IMR-90 (cell line): ENCODE measurements at regions not wholly inside any gene's neighbourhood (a gene's known extent, or its start where the extent isn't known, plus 50 kb on each side); places are given as distances from the start of the nearest gene placed in this dataset.
"Not testable (repeated sequence)": the region's sequence is repeated elsewhere in the genome, so short reads cannot be mapped to it uniquely, and the experiment has no call there.

Source experiments
- ATAC-seq: fragments of 200-7000 bp; cut with Tn5 transposase; 2 replicates; pipeline ENCODE4 v1.9.1; 2020; ENCODE audit warnings: low read depth, mild to moderate bottlenecking, moderate library complexity
- BruUV-seq: library from RNA; stranded (reverse); fragments of 400-500 nt; replicated peaks from 2 replicates; lab custom pipeline; 2021; lab: Mats Ljungman, UMichigan
- CTCF ChIA-PET: fragments of 300-600 bp; formaldehyde crosslinking; extraction: SDS; loops from one replicate; lab custom pipeline; 2021; ENCODE audit warnings: antibody characterized with exemption; lab: Yijun Ruan, JAX
- POLR2A ChIA-PET: fragments of 300-600 bp; sonication (Branson Sonifier 250); formaldehyde crosslinking; loops from one replicate; lab custom pipeline; 2022; ENCODE audit warnings: antibody characterized with exemption; ENCODE audit not compliant: unreplicated experiment; lab: Charles Lee
- DNase-seq: peaks from one replicate; pipeline ENCODE4 v3.0.0; 2013
- H2AFZ ChIP-seq: replicated peaks from 2 replicates; pipeline ENCODE3; 2013; ENCODE audit warnings: low read length, mild to moderate bottlenecking; ENCODE audit not compliant: poor library complexity
- H2AK5ac ChIP-seq: 2 replicates; pipeline ENCODE4 v1.6.1; 2013; ENCODE audit warnings: low read depth, low read length, inconsistent platforms
- H2AK9ac ChIP-seq: replicated peaks from 2 replicates; pipeline ENCODE3; 2013; ENCODE audit warnings: mild to moderate bottlenecking, low read depth, low read length, moderate library complexity; ENCODE audit not compliant: poor library complexity
- H2BK120ac ChIP-seq: 2 replicates; pipeline ENCODE4 v1.6.1; 2013; ENCODE audit warnings: low read depth, low read length, inconsistent platforms
- H2BK15ac ChIP-seq: 3 replicates; pipeline ENCODE4 v1.6.1; 2013; ENCODE audit warnings: low read depth, low read length, inconsistent platforms
- H2BK20ac ChIP-seq: 2 replicates; pipeline ENCODE4 v1.6.1; 2013; ENCODE audit warnings: low read depth, mild to moderate bottlenecking, inconsistent platforms, low read length, moderate library complexity
- H2BK5ac ChIP-seq: 2 replicates; pipeline ENCODE4 v1.6.1; 2013; ENCODE audit warnings: mild to moderate bottlenecking, low read depth, low read length, inconsistent platforms; ENCODE audit not compliant: poor library complexity, severe bottlenecking
- H3K14ac ChIP-seq: replicated peaks from 2 replicates; pipeline ENCODE4 v1.6.1; 2013; ENCODE audit warnings: low read depth, low read length, inconsistent platforms
- H3K18ac ChIP-seq: 2 replicates; pipeline ENCODE4 v1.6.1; 2013; ENCODE audit warnings: low read depth, low read length, control low read depth
- H3K23ac ChIP-seq: 2 replicates; pipeline ENCODE4 v1.6.1; 2013; ENCODE audit warnings: low read depth, low read length, inconsistent platforms
- H3K27ac ChIP-seq: 2 replicates; pipeline ENCODE4 v1.5.1; 2013; ENCODE audit warnings: mild to moderate bottlenecking, control low read depth, low read length; ENCODE audit not compliant: insufficient read depth
- H3K27me3 ChIP-seq: 2 replicates; pipeline ENCODE4 v1.6.1; 2013; ENCODE audit warnings: low read length; ENCODE audit not compliant: control insufficient read depth, insufficient read depth
- H3K36me3 ChIP-seq: 2 replicates; pipeline ENCODE4 v1.6.1; 2013; ENCODE audit warnings: low read length, mixed read lengths; ENCODE audit not compliant: control insufficient read depth, insufficient read depth
- H3K4ac ChIP-seq: 2 replicates; pipeline ENCODE4 v1.6.1; 2013; ENCODE audit warnings: low read depth, low read length, inconsistent platforms
- H3K4me1 ChIP-seq: 2 replicates; pipeline ENCODE4 v1.6.1; 2013; ENCODE audit warnings: low read length, mixed read lengths; ENCODE audit not compliant: control insufficient read depth, insufficient read depth
- H3K4me2 ChIP-seq: 2 replicates; pipeline ENCODE4 v1.6.1; 2013; ENCODE audit warnings: low read depth, mild to moderate bottlenecking, control low read depth, low read length, moderate library complexity
- H3K4me3 ChIP-seq: 2 replicates; pipeline ENCODE4 v1.5.1; 2013; ENCODE audit warnings: low read depth, mild to moderate bottlenecking, control low read depth, low read length, moderate library complexity; ENCODE audit not compliant: insufficient read depth
- H3K56ac ChIP-seq: 2 replicates; pipeline ENCODE4 v1.6.1; 2013; ENCODE audit warnings: low read length, inconsistent platforms; ENCODE audit not compliant: insufficient read depth; ENCODE audit errors: extremely low read depth
- H3K79me1 ChIP-seq, 2 experiments: 2 replicates each; pipeline ENCODE4 v1.6.1; 2013; ENCODE audit warnings: low read length in 2 of 2, inconsistent platforms in 1 of 2, low read depth in 1 of 2
- H3K9ac ChIP-seq: 2 replicates; pipeline ENCODE4 v1.6.1; 2013; ENCODE audit warnings: low read depth, low read length, control low read depth
- H3K9me1 ChIP-seq: 2 replicates; pipeline ENCODE4 v1.6.1; 2013; ENCODE audit warnings: low read length, inconsistent platforms; ENCODE audit not compliant: insufficient read depth
- H3K9me3 ChIP-seq: 2 replicates; pipeline ENCODE4 v1.6.1; 2013; ENCODE audit warnings: low read length; ENCODE audit not compliant: control insufficient read depth, insufficient read depth
- H4K20me1 ChIP-seq: 2 replicates; pipeline ENCODE4 v1.6.1; 2013; ENCODE audit warnings: low read length, inconsistent platforms; ENCODE audit not compliant: insufficient read depth
- H4K5ac ChIP-seq: 2 replicates; pipeline ENCODE4 v1.6.1; 2013; ENCODE audit warnings: mild to moderate bottlenecking, low read depth, low read length, control low read depth
- H4K8ac ChIP-seq, 2 experiments: 2 replicates each; pipeline ENCODE4 v1.6.1; 2013; ENCODE audit warnings: low read depth in 2 of 2, low read length in 2 of 2, control low read depth in 1 of 2, inconsistent platforms in 1 of 2
- H4K91ac ChIP-seq: 2 replicates; pipeline ENCODE4 v1.6.1; 2013; ENCODE audit warnings: low read depth, low read length, inconsistent platforms; ENCODE audit not compliant: insufficient read depth
- MAFK ChIP-seq: IDR thresholded peaks from 2 replicates; pipeline ENCODE4 v1.6.1; 2012; ENCODE audit warnings: low read depth, low read length, improper control_type of control experiment
- WGBS, 2 experiments: methylation state at CpG; one replicate each; pipeline versions ENCODE4 v1.1.5 to v1.1.7; 2013; ENCODE audit warnings: missing lambda C conversion rate in 2 of 2; ENCODE audit not compliant: insufficient read length in 1 of 2; ENCODE audit errors: extremely low coverage in 2 of 2; 5-methylcytosine and 5-hydroxymethylcytosine counted together
- dilution Hi-C: fragments of 300-500 bp; cut with HindIII; formaldehyde crosslinking; loops from one replicate; pipeline ENCODE4 v1.14.3; 2018; ENCODE audit warnings: low sequenced_read_pairs; ENCODE audit not compliant: unreplicated experiment
- in situ Hi-C: fragments of 300-500 bp; cut with MboI; formaldehyde crosslinking; loops from 3 replicates; pipeline ENCODE4 v1.14.3; 2019; ENCODE audit warnings: low sequenced_read_pairs, inconsistent platforms, mixed read lengths
- intact Hi-C: fragments of 100-400 bp; cut with micrococcal nuclease; formaldehyde crosslinking; loops from 2 replicates; pipeline ENCODE4 v1.10.0; 2022

- H3K4me3 ChIP-seq, H2BK15ac ChIP-seq, DNase-seq, H3K18ac ChIP-seq, H2AFZ ChIP-seq, dilution Hi-C loops, H3K27me3 ChIP-seq, H3K4me1 ChIP-seq, H2AK9ac ChIP-seq, H3K14ac ChIP-seq, H4K20me1 ChIP-seq, ATAC-seq, H3K4me2 ChIP-seq, H3K36me3 ChIP-seq, H3K23ac ChIP-seq, H3K9me1 ChIP-seq, H3K56ac ChIP-seq, H3K27ac ChIP-seq, H2AK5ac ChIP-seq, intact Hi-C loops, H4K91ac ChIP-seq, H2BK5ac ChIP-seq, H3K9ac ChIP-seq, in situ Hi-C loops, H2BK120ac ChIP-seq, H3K9me3 ChIP-seq, H2BK20ac ChIP-seq, H3K79me1 ChIP-seq, H4K5ac ChIP-seq, H4K8ac ChIP-seq, POLR2A ChIA-PET, CTCF ChIA-PET, BruUV-seq, H3K4ac ChIP-seq: not testable (repeated sequence)
- peak; percentile 62 for TF ChIP-seq MAFK
- WGBS, 2 experiments = no CpG with 5 or more reads among the region's 3 CpGs
Observed at GRCh38 chr3:68650657-68651056, 281.7 kb downstream of the TAFA4 start.
